HG03354 (cell line): ENCODE measurements at regions not wholly inside any gene's neighbourhood (a gene's known extent, or its start where the extent isn't known, plus 50 kb on each side); places are given as distances from the start of the nearest gene placed in this dataset.

Experiments used
- ATAC-seq: cut with Tn5 transposase; IDR thresholded peaks from one replicate; pipeline ENCODE4 v1.9.1; 2021; ENCODE audit warnings: mild to moderate bottlenecking; ENCODE audit not compliant: unreplicated experiment, poor library complexity, severe bottlenecking

DNA sequence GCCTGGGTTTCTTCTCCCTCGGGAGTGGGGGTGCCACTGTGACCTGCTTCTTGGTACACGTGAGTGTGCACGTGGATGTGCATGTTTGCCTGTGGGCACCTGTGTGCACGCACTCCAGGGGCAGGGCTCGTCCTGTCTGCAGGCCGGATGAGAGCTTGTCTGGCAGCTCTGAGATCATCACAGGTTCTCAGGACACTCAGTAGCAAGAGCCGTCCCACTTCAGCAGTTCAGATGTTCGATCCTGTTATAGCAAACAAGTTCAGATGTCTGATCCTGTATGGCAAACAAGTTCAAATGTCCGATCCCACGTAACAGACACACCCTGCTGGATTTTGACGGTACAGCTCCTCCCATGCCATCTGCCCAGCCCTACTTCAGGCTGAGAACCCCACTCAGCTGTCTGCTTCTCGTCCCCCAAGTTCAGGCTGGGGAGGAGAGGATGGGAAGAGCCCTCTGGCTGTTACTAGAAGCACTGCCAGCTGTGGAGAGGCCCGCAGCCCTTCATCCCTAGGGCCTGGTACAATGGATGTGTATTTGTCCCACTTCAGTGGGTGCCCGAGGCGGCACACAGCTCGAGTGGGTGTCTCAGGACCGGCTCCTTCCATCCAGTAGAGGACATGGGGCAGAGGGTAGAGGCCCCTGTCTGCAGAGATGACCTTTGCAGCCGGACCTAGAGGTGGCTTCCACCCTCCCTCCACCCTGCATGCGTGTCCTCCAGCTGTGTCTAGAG is 1126.9 kb downstream of the BRD1 start:
- no peak for ATAC-seq

DNA sequence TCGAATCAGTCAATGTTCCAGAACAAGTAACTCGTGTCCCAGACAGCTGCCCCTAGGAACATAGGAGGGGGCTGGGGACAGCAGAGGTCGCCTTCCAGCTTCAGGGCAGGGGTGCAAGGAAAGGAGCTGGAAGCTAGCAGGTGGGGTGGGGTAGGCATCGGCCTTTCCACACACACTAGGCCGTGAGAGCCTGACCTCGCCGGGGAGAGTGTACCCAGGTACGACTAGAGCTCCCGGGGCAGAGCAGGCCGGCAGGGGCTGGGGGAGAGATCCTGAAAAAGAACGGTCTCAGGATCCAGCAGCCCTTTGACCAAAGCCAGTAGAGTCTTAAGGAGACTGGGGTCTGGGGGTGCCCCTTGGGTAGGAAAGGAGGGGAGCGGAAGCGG is 1127.5 kb downstream of the BRD1 start:
- no peak for ATAC-seq

DNA sequence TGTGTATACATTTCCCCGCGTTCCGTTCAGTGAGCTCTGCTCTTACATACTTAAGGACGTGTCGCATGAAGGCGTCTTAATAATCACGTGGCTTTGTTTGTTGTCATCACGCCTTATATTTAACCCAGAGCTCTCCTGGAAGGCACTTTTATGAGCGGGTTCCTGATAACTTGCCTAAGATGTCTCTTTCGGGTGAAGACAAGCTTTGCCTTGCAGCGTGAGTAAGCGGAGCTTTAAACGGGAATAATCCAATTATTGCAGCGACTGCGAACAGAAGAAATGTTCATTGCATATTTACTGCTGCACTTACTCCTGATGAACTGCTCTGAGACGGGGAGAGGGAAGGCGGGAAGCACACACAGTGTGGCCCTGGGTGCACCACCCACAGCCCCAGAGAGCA is 1128.2 kb downstream of the BRD1 start:
- ATAC-seq, result no peak

DNA sequence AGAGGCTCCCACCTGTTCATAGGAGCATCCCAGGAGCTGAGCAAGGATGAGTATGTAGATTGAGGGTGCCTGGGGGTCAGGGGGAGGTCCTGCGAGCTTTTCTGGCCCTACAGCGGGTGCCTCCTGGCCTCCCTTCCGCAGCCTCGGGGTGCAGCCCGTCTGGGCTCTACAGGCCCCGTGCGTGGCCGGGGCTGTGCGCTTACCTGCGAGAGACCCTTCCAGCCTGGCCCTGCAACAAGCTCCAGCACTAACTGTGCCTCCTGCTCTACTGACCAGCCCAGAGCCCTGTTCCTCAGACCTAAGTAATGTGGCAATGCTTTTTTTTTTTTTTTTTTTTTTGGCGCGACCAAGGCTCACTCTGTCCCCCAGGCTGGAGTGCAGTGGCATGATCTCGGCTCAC is 1129.1 kb downstream of the BRD1 start:
- ATAC-seq, result no peak

DNA sequence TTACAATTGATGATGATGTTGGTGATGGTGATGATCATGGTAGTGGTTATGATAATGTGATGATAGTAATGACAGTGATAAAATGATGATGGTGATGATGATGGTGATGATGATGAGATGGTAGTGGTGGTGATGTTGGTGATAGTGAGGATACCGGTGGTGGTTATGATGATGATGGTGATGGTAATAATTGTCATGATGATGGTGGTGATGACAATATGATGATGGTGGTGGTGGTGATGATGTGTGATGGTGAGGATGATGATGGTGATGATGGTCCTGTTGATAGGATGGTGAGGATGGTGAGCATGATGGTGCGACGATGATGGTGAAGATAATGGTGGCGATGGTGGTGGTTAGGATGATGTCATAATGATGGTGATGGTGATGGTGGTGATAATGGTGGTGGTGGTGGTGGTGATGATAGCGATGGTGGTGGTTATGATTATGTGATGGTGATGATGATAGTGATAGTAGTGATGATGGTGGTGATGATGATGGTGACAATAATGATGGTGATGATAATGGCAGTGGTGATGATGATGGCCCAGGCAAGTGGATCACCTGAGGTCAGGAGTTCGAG is 1129.9 kb downstream of the BRD1 start:
- ATAC-seq, result no peak

DNA sequence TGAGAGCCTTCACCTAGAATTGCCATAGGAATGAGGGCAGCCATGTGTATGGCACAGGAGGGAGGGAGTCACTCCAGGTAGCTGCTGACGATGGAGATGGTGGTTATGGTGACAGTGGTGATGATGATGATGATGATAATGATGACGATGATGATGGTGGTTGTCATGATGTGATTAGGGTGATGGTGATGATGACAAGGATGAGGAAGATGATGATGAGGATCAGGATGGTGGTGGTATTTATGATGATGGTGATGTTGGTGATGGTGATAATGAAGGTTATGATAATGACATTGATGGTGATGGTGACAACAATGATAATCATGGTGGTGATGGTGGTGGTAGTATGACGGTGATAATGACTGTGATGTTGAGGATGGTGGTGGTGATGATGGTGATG is 1130.5 kb downstream of the BRD1 start:
- no peak for ATAC-seq

DNA sequence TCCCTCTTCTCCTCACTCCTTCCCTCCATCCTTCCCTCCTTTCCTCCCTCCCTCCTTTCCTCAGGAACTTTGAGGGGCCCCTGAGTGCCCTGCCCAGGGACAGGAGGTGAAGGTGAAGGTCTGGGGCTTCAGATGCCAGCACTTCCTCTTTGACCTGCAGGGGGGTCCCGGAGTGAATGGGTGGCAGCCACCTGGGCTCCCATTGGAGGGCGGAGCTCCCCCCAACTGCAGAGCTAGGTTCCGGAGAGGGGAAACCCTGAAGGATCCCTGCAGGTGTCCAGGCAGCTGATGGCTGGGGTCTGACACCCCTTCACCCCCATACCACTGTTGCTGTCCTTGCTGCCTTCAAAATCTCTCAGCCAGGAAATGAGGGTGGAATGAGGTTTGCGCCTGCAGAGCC is 1131.3 kb downstream of the BRD1 start:
- no peak for ATAC-seq

DNA sequence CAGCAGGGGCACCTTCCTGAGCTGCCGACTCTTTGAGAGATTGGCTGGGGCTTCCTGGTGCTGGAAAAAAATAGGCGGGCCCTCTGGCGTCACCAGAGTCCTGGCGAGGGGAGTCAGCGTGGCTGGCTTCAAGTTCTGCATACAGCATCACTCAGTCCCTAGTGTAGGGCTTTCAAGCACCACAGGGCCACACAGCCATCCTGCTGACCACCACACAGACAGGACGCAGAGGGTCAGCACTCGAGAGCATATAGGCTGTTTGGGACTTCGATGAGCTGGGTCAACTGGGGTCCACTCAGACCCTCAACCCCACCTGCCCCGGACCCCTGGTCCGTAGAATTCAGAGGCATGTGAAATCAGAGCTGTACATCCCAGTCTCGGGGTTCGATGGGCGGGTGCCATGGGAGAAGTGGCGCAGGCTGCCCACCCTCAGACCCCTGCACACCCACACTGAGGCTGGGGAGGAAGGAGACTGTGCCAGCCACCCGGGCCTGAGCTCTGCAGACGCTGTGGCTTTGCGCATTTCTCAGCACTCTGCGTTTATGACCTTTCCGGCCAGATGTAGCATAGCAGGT is 1131.9 kb downstream of the BRD1 start:
- ATAC-seq, result no peak

DNA sequence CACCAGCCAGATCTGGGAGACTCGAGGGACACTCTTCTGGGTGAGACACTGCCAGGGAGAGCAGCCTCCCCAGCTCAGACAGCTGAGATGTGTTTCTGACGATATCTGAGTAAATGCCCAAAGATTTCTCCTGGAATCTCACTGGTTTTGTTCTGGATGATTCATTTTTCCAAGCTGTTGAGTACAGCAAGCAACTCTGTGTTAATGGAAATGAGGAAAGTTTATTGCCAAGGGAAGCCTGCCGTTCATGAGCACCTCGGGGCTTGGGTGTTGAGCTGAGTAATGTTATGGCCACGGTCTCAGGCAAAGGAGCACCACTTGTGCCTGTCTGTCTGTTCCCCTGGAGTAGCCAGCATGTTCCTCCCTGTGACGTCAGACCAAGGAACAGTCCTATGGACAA is 1132.4 kb downstream of the BRD1 start:
- ATAC-seq, result no peak

DNA sequence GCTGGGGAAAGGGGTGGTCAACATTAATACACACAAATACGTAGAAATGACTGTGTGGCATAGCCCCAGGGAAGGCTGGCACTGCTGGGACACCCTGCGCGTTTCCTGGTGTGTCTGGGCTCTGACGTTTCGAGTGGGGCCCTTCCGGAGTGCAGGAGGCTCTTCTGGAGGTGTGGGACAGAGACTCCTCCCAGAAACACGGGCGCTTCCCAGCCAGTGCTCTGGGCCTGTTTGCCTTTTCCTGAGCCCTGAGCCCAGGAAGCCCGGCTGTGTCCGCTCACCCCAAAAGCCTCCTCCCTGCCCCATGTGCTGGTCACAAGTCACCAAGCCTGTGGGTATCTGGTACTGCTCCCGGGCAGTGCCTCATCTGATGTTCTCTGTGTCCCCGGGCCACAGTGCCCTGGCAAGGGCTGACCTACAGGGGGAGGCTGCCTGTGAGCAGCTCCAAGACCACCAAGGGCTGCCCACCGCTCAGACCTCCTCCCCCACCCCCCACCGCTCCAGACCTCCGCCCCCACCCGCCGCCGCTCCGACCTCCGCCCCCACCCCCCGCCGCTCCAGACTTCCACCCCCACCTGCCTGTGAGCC is 1133.3 kb downstream of the BRD1 start:
- ATAC-seq, result no peak

DNA sequence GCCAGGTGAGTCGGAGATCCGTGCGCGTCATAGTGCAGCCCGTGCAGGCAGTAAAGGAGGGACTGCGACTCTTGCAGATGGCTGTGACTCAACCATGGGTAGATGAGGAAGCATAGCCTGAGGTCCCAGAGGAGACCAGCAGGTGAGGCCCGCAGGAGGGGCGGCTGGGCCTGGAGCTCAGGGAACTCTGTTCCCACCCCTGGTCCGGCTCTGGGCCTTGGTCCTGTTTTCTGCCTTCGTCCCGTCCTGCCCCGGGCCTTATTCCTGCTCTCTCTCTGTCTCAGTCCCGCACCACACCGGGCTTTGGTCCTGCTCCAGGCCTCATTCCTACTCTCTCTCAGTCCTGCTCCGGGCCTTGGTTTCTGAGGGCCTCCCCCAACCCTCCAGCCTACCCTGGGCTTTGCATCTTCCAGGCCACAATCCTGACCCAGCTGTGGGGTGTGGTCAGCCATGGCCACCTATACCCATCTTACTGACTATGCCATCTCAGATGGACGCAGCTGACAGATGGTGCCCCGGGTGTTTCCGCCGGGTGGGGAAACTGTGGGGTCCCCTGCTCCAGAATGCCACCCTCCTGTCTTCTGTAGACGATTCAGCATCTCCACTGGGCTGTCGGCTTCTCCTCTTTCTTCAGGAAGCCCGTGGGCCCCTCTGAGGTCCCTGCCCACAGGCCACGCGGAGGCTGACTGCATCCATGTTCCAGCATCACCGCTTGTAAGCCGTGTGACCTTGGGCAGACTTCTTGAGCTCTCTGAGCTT is 1134.1 kb downstream of the BRD1 start:
- ATAC-seq, result no peak

DNA sequence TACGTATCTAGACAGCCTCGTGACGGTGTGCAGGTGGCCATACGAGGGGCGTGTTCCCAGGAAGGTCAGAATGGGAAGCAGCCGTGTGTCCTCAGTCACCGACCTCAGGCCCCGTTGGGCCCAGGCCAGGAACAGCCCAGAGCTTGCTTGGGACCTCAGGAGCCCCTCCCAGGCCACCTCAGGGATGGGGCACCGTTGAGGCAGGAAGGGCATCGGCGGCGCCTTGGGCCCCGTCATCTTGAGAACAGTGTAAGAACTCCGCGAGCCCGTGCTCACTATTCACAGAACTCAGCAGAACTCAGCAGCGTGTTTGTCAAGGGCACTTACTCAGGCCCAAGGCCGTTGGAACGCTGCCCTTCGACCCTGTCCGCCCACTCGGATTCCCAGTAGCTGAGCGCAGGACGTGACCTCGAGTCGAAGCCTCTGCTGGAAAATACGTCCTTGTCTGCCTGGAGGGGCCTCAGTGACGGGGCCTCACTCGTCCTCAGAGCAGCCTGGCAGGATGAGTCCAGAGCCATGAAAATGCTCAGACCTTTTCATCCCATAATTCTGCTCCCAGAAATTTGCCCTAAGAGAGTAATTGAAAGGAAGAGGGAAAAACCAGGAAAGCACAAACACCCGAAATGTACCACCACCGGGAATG is 1134.8 kb downstream of the BRD1 start:
- ATAC-seq, result no peak

DNA sequence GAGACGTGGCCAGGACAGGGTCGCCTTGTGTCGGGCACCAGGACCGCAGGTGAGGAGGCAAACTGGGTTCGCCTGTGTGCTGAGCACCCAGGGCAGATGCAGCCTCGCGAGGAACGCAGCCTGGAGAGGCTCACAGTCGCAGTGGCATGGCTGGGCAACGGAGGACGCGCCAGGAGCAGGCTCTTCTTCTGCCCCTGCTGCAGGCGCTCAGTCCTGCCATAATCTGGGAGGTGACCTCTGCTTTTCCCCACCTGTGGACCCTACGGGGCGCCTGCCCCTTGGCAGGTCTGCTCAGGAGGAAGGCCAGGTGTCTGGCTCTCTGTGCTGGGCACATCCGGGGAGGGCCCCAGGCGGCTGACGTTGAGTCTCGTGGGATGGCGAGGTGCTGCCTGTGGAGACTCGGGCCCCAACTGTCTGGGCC is 1136.2 kb downstream of the BRD1 start:
- no peak for ATAC-seq

DNA sequence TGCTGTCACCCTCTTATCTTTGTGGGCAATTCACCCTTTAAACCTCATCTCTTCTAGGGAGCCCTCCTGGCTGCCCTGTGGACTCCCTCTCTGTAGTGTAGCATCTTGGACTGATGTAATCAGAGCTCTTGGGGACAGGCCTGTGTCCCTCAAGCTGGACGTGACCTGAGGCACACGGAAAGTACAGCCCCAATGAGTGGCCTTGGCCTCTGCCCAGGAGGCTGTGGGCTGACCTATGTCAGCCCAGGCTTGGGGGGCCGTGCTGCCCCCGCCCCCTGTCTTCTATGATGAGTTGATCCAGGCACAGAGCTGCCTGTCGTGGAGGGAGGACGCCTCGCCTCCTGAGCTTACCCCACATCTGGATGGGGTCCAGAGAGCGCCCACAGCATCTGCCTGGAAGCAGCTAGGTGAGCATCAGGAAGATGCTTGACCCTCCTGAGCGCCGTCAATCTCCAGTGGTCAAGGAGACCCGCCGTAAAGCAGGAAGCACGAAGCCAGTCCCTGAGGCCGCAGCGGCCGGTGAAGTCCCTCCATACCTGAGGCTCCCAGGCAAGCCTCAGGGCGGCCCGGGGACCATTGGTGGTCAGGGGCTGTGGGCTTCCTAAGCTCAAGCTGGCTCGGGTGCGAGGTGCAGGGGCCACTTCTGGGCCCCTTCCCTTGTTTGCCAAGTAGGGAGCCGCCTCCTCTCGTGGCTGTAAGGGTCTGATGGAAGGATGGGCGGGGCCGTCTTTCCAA is 1136.9 kb downstream of the BRD1 start:
- no peak for ATAC-seq

DNA sequence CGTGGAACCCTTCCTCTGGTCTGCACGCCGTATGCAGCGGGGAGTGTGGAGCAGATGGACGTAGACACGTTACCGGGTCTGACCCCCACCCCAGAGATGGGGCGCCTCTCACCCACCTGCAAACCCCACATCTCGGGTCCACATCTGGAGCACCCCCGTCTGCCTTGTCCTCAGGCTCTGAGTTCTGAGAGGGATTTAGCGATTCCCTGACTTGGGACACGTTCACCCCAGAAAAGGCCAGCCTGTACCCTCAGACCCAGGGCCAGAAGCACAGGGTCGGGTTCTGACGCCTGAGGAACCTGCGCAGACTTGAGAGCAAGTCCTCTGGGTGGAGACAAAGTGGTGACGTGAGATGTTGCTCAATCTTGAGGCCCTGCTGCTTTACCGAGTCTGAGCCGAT is 1138.5 kb downstream of the BRD1 start:
- ATAC-seq, result no peak

DNA sequence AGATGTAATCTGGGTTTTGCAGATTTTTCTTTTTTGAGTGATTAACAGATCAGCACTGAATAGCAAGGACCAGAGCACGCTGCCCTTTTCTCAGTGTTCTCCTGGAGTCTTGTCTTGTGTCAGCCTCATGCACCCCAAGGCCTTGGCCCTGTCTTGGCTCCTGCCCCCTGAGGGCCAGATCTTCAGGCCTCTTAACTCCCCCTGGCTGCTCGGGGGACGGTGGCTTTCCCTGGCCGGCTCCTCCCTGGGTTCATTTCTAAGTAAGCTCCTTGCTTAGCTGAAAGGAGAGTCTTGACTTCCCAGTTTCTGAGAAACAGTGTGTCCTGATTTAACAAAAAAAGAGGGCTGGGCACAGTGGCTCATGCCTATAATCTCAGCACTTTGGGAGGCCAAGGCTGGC is 1139.3 kb downstream of the BRD1 start:
- no peak for ATAC-seq

DNA sequence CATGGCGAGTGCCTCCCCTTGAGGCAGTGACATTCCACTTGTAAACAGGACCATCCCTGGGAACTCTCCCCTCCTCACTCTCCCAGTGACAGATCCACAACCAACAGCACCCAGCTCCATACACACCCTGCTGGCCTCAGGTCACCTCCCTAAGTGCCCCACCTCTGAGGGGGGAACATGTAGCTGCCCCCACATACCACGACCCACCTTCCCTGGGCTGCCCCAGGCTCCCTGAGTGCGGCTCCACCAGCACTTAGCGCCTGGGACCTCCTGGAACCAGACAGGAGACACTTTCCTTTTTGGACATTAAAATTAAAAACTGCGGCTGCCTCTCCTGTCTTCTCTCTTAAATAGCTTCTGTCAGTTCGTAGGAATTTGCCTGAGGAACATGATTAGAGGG is 1140.1 kb downstream of the BRD1 start:
- no peak for ATAC-seq

DNA sequence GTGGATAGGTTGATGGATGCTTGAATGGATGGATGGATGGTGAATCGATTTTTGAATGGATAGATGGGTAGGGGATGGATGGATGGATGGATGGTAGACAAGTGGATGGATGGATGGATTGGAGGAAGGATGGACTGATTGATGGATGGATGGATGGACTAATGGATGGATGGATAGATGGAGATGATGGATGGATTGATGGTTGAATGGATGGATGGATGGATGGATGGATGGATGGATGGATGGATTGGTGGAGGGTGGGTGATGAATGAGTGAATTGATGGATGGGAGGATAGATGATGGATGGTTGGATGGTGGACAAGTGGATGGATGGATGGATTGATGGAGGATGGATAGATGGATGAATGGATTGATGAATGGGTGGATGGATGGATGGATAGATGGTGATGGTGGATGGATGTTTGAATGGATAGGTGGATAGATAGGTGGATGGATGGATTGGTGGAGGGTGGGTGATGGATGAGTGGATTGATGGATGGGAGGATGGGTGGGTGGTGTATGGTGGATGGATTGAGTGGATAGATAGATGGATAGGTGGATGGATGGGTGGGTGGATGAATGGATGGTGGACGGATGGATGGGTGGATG is 1140.9 kb downstream of the BRD1 start:
- no peak for ATAC-seq

DNA sequence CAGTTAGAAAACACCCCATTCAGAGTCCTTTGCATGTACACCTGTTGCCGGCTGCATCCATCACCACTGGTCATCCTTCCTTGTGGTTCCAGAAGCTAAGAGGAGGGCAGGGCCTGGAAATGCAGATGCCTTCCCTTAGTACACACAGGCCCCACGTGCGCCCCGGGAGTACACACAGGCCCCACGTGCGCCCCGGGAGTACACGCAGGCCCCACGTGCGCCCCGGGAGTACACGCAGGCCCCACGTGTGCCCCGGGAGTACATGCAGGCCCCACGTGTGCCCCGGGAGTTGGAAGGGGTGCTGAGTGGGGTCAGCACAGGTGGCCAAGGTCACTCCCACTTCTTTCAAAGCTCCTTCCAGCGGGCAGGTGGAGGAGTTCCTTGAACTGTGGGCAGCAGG is 1141.9 kb downstream of the BRD1 start:
- no peak for ATAC-seq
